Smooth muscle cell (in vitro differentiated cells): ENCODE measurements at regions not wholly inside any gene's neighbourhood (a gene's known extent, or its start where the extent isn't known, plus 50 kb on each side); places are given as distances from the start of the nearest gene placed in this dataset.

Experiments
- DNase-seq: peaks from one replicate; lab custom pipeline; 2025; ENCODE audit not compliant: unreplicated experiment; lab: John Stamatoyannopoulos, UW
- H2AFZ ChIP-seq: fragments of 200-600 bp; sonication (generic); 2 replicates; pipeline ENCODE4 v1.6.0; 2016; ENCODE audit warnings: antibody characterized with exemption, low read depth, mild to moderate bottlenecking
- H3F3A ChIP-seq: fragments of 200-600 bp; sonication (generic); 2 replicates; pipeline ENCODE4 v1.6.0; 2017; ENCODE audit warnings: antibody characterized with exemption, low read depth
- H3K27ac ChIP-seq: fragments of 200-600 bp; sonication (generic); 2 replicates; pipeline ENCODE4 v1.5.1; 2016; ENCODE audit warnings: low read depth, mild to moderate bottlenecking
- H3K27me3 ChIP-seq: fragments of 200-600 bp; sonication (generic); 2 replicates; pipeline ENCODE4 v1.6.1; 2016; ENCODE audit warnings: low read depth, mild to moderate bottlenecking
- H3K36me3 ChIP-seq: fragments of 200-600 bp; sonication (generic); 2 replicates; pipeline ENCODE4 v1.5.1; 2016; ENCODE audit warnings: low read depth
- H3K4me1 ChIP-seq: fragments of 200-600 bp; sonication (generic); 2 replicates; pipeline ENCODE4 v1.5.1; 2016; ENCODE audit warnings: low read depth
- H3K4me2 ChIP-seq: fragments of 200-600 bp; sonication (generic); 2 replicates; pipeline ENCODE4 v1.6.0; 2016; ENCODE audit warnings: mild to moderate bottlenecking
- H3K4me3 ChIP-seq: fragments of 200-600 bp; sonication (generic); 2 replicates; pipeline ENCODE4 v1.5.1; 2016; ENCODE audit warnings: mild to moderate bottlenecking
- H3K79me2 ChIP-seq: fragments of 200-600 bp; sonication (generic); 2 replicates; pipeline ENCODE4 v1.6.0; 2016; ENCODE audit warnings: low read depth, mild to moderate bottlenecking
- H3K9ac ChIP-seq: fragments of 200-600 bp; sonication (generic); 2 replicates; pipeline ENCODE4 v1.6.0; 2016; ENCODE audit warnings: low read depth
- H3K9me3 ChIP-seq: fragments of 200-600 bp; sonication (generic); replicated peaks from 2 replicates; pipeline ENCODE4 v1.5.1; 2016; ENCODE audit warnings: low read depth
- H4K20me1 ChIP-seq: fragments of 200-600 bp; sonication (generic); 2 replicates; pipeline ENCODE4 v1.6.0; 2016; ENCODE audit warnings: low read depth
- CTCF ChIP-seq: fragments of 200-600 bp; sonication (generic); IDR thresholded peaks from 2 replicates; pipeline ENCODE4 v1.5.1; 2017; ENCODE audit warnings: borderline replicate concordance, mild to moderate bottlenecking, antibody characterized with exemption; ENCODE audit not compliant: insufficient read depth, poor library complexity, severe bottlenecking
- WGBS: methylation state at CpG from one replicate; pipeline ENCODE4 v1.1.7; 2016; ENCODE audit warnings: low lambda C conversion rate; 5-methylcytosine and 5-hydroxymethylcytosine counted together

GRCh38 chr2:7969756-7970515 is 711.9 kb upstream of the ID2 start:
- no peaks in the 10 kb centered on the region for H3K79me2 ChIP-seq
- no peak overlapping the region for H2AFZ ChIP-seq
- H3K27me3 ChIP-seq, result no peaks in the 10 kb centered on the region
- TF ChIP-seq CTCF, result no peak
- no peaks in the 10 kb centered on the region for H3K9me3 ChIP-seq
- H3K27ac ChIP-seq, result no peak overlapping the region
- no peak for DNase-seq
- H3K9ac ChIP-seq, result no peak overlapping the region
- no peaks in the 10 kb centered on the region for H3K36me3 ChIP-seq
- H4K20me1 ChIP-seq, result no peaks in the 10 kb centered on the region
- WGBS, result 75% methylated on average over 10 of the region's 10 CpGs
- H3K4me1 ChIP-seq, result no peaks in the 10 kb centered on the region
- no peak overlapping the region for H3K4me3 ChIP-seq
- no peaks in the 10 kb centered on the region for H3F3A ChIP-seq
- no peak overlapping the region for H3K4me2 ChIP-seq

- H3K79me2 ChIP-seq, result no peaks in the 10 kb centered on the region
- H4K20me1 ChIP-seq, result no peaks in the 10 kb centered on the region
- H3F3A ChIP-seq, result no peaks in the 10 kb centered on the region
- H3K27me3 ChIP-seq, result no peaks in the 10 kb centered on the region
- H3K4me1 ChIP-seq, result no peaks in the 10 kb centered on the region
- no peak overlapping the region for H3K9ac ChIP-seq
- 92% methylated on average over 2 of the region's 2 CpGs for WGBS
- no peak overlapping the region for H2AFZ ChIP-seq
- H3K4me2 ChIP-seq, result no peak overlapping the region
- H3K4me3 ChIP-seq, result no peak overlapping the region
- H3K9me3 ChIP-seq, result no peaks in the 10 kb centered on the region
- no peak for DNase-seq
- no peak overlapping the region for H3K27ac ChIP-seq
- no peaks in the 10 kb centered on the region for H3K36me3 ChIP-seq
- no peak for TF ChIP-seq CTCF
Observed at GRCh38 chr2:7971248-7971647, 710.6 kb upstream of the ID2 start.

GRCh38 chr2:7971841-7972240 is 710.0 kb upstream of the ID2 start:
- Histone ChIP-seq H3K4me1 (no peaks in the 10 kb centered on the region), H2AFZ (no peak overlapping the region), H3K36me3 (no peaks in the 10 kb centered on the region), H3K9me3 (no peaks in the 10 kb centered on the region), H3K79me2 (no peaks in the 10 kb centered on the region), H3K27ac (no peak overlapping the region), H4K20me1 (no peaks in the 10 kb centered on the region), H3K4me2 (no peak overlapping the region), H3K4me3 (no peak overlapping the region), H3K9ac (no peak overlapping the region), H3F3A (no peaks in the 10 kb centered on the region), H3K27me3 (no peaks in the 10 kb centered on the region)
- TF ChIP-seq CTCF, result no peak
- WGBS, result 88% methylated on average over 4 of the region's 4 CpGs
- no peak for DNase-seq

GRCh38 chr2:7972670-7973069 is 709.2 kb upstream of the ID2 start:
- Histone ChIP-seq H3K27ac (no peak overlapping the region), H3F3A (no peaks in the 10 kb centered on the region), H3K36me3 (no peaks in the 10 kb centered on the region), H3K4me3 (no peak overlapping the region), H3K4me1 (no peaks in the 10 kb centered on the region), H3K4me2 (no peak overlapping the region), H3K27me3 (no peaks in the 10 kb centered on the region), H2AFZ (no peak overlapping the region), H3K9me3 (no peaks in the 10 kb centered on the region), H4K20me1 (no peaks in the 10 kb centered on the region), H3K9ac (no peak overlapping the region), H3K79me2 (no peaks in the 10 kb centered on the region)
- WGBS, result 72% methylated on average over 7 of the region's 7 CpGs
- DNase-seq, result no peak
- no peak for TF ChIP-seq CTCF
